ENCODE measurements at regions not wholly inside any gene's neighbourhood (a gene's known extent, or its start where the extent isn't known, plus 50 kb on each side); places are given as distances from the start of the nearest gene placed in this dataset.

DNA sequence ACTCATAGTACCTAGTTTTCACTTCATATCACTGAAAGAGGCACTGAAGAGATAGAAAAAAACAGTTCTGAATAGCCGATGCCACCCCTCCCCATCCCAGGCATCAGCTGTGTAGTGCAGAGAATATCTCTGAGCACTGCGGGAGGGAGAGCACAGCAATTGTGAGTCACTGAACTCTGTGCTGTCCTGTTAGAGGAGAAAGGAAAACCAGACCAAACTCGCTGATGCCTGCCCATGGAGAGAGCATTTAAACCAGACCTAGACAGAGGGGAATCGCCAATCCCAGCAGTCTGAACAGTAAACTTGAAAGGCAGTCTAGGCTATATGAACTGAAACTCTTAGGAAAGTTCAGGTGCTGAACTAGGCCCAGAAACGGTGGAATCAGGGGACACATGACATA, 120.1 kb upstream of the SLC30A5 start:
- no peak for TF ChIP-seq FOXA1 (IDR thresholded peaks at IDR 0.05)
- no peak for TF ChIP-seq FOXA1 (CRISPR knock-in tag; IDR thresholded peaks at IDR 0.05)
- TF ChIP-seq, protein P1, sequence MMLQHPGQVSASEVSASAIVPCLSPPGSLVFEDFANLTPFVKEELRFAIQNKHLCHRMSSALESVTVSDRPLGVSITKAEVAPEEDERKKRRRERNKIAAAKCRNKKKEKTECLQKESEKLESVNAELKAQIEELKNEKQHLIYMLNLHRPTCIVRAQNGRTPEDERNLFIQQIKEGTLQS (CRISPR knock-in tag; IDR thresholded peaks at IDR 0.05), result no peak
- TF ChIP-seq, protein P2, sequence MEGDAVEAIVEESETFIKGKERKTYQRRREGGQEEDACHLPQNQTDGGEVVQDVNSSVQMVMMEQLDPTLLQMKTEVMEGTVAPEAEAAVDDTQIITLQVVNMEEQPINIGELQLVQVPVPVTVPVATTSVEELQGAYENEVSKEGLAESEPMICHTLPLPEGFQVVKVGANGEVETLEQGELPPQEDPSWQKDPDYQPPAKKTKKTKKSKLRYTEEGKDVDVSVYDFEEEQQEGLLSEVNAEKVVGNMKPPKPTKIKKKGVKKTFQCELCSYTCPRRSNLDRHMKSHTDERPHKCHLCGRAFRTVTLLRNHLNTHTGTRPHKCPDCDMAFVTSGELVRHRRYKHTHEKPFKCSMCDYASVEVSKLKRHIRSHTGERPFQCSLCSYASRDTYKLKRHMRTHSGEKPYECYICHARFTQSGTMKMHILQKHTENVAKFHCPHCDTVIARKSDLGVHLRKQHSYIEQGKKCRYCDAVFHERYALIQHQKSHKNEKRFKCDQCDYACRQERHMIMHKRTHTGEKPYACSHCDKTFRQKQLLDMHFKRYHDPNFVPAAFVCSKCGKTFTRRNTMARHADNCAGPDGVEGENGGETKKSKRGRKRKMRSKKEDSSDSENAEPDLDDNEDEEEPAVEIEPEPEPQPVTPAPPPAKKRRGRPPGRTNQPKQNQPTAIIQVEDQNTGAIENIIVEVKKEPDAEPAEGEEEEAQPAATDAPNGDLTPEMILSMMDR (CRISPR knock-in tag; IDR thresholded peaks at IDR 0.05), result no peak
- TF ChIP-seq, protein P3, sequence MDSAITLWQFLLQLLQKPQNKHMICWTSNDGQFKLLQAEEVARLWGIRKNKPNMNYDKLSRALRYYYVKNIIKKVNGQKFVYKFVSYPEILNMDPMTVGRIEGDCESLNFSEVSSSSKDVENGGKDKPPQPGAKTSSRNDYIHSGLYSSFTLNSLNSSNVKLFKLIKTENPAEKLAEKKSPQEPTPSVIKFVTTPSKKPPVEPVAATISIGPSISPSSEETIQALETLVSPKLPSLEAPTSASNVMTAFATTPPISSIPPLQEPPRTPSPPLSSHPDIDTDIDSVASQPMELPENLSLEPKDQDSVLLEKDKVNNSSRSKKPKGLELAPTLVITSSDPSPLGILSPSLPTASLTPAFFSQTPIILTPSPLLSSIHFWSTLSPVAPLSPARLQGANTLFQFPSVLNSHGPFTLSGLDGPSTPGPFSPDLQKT (CRISPR knock-in tag; IDR thresholded peaks at IDR 0.05; ENCODE audit: borderline replicate concordance), result no peak
- TF ChIP-seq EZH2 (conservative IDR thresholded peaks at IDR 0.05; ENCODE audit: low read depth, low read length), result no peak
- no peak for TF ChIP-seq RAD21 (CRISPR knock-in tag; IDR thresholded peaks at IDR 0.05)
- TF ChIP-seq, protein P4, sequence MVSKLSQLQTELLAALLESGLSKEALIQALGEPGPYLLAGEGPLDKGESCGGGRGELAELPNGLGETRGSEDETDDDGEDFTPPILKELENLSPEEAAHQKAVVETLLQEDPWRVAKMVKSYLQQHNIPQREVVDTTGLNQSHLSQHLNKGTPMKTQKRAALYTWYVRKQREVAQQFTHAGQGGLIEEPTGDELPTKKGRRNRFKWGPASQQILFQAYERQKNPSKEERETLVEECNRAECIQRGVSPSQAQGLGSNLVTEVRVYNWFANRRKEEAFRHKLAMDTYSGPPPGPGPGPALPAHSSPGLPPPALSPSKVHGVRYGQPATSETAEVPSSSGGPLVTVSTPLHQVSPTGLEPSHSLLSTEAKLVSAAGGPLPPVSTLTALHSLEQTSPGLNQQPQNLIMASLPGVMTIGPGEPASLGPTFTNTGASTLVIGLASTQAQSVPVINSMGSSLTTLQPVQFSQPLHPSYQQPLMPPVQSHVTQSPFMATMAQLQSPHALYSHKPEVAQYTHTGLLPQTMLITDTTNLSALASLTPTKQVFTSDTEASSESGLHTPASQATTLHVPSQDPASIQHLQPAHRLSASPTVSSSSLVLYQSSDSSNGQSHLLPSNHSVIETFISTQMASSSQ (IDR thresholded peaks at IDR 0.05; ENCODE audit: low read depth), result no peak
- TF ChIP-seq, protein P4 (CRISPR knock-in tag; IDR thresholded peaks at IDR 0.05; ENCODE audit: borderline replicate concordance), result no peak

Measured in HepG2 (cell line).